ENCODE measurements at regions not wholly inside any gene's neighbourhood (a gene's known extent, or its start where the extent isn't known, plus 50 kb on each side); places are given as distances from the start of the nearest gene placed in this dataset.

DNA sequence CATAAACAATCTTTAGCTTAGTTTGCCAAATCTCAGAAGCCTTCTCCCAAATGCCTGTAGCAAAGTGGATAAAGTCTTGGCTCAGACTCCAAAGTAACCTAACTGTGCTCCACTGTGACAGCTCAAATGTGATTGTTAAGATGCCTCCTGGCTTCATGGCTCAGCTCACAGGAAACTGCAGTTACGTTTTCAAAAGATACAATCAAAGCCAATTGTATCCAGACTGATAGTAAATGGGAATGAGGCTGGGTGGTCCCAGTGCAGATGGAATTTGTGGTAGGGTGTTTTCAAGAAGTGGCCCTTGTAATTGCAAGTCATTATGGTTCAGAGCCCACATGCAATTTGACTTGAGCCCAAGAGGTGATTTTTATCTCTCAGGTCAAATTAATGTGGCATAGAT, 151.2 kb upstream of the TAB2 start:
- 33 to 63% (median 55%) methylated on average over 1 of the region's 1 CpG for WGBS, 4 donors
- Histone ChIP-seq H3K4me3 (no peak overlapping the region), H3K36me3 (replicated peaks in 1 of 2) (no peaks in the 10 kb centered on the region), H3K27ac (no peak overlapping the region), H3K4me1 (replicated peaks in 1 of 2) (no peaks in the 10 kb centered on the region), H3K27me3 (no peaks in the 10 kb centered on the region), H3K9me3 (replicated peaks in 1 of 3) (no peaks in the 10 kb centered on the region)
- intact Hi-C loops (cut with DNase I), result no loop called here
- no peak for DNase-seq
- TF ChIP-seq POLR2A (IDR thresholded peaks at IDR 0.05) (no peak), CTCF (IDR thresholded peaks at IDR 0.05) (no peak)

DNA sequence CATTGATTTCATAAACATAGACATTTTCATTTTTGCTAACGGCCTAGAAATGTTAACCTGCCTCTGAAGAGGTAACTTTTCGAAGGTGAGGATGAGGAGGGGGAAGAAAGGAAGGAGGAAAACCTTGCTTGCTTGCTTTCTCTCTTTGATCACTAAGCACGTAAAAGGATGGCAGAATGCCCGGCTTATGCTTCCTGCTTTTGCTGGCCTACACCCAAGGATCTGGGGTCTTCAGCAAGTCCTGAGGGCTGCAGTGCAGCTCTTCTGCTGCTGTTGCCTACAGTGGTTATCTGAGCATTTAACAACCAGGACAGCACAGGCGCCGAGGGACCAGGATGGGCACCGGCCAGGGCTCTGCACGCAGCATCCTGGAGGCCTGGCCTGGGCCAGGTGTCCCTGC, 150.8 kb upstream of the TAB2 start:
- no peak for DNase-seq
- TF ChIP-seq CTCF (IDR thresholded peaks at IDR 0.05), result no peak
- no peak for TF ChIP-seq POLR2A (IDR thresholded peaks at IDR 0.05)
- Histone ChIP-seq H3K27me3 (no peaks in the 10 kb centered on the region), H3K4me3 (no peak overlapping the region), H3K36me3 (replicated peaks in 1 of 2) (no peaks in the 10 kb centered on the region), H3K9me3 (replicated peaks in 1 of 3) (no peaks in the 10 kb centered on the region), H3K4me1 (replicated peaks in 1 of 2) (no peaks in the 10 kb centered on the region), H3K27ac (no peak overlapping the region)
- whole genome bisulfite sequencing, 4 donors, result 22 to 62% (median 51%) methylated on average over 3 to 8 of the region's 8 CpGs
- intact Hi-C loops (cut with DNase I), result no loop called here

GRCh38 chr6:149168968-149169367, 148.5 kb upstream of the TAB2 start:
- Histone ChIP-seq H3K36me3 (replicated peaks in 1 of 2) (no peaks in the 10 kb centered on the region), H3K27me3 (no peaks in the 10 kb centered on the region), H3K27ac (no peak overlapping the region), H3K9me3 (replicated peaks in 1 of 3) (no peaks in the 10 kb centered on the region), H3K4me3 (no peak overlapping the region), H3K4me1 (replicated peaks in 1 of 2) (no peaks in the 10 kb centered on the region)
- TF ChIP-seq CTCF (IDR thresholded peaks at IDR 0.05), result no peak
- no peak for TF ChIP-seq POLR2A (IDR thresholded peaks at IDR 0.05)
- no peak for DNase-seq
- intact Hi-C loops (cut with DNase I), result no loop called here
- 73 to 81% (median 77%) methylated on average over 6 of the region's 6 CpGs for WGBS, 4 donors

- Histone ChIP-seq H3K9me3 (replicated peaks in 1 of 3) (no peaks in the 10 kb centered on the region), H3K4me3 (no peak overlapping the region), H3K36me3 (replicated peaks in 1 of 2) (no peaks in the 10 kb centered on the region), H3K4me1 (replicated peaks in 1 of 2) (no peaks in the 10 kb centered on the region), H3K27me3 (no peaks in the 10 kb centered on the region), H3K27ac (peak overlapping the region in 1 of 5 donors; percentile 10)
- no peak for TF ChIP-seq CTCF (IDR thresholded peaks at IDR 0.05)
- no peak for TF ChIP-seq POLR2A (IDR thresholded peaks at IDR 0.05)
- WGBS, 4 donors, result 83 to 91% (median 87%) methylated on average over 5 to 6 of the region's 6 CpGs
- intact Hi-C loops (cut with DNase I), result no loop called here
- no peak for DNase-seq
Observed at GRCh38 chr6:149169761-149170511, 147.6 kb upstream of the TAB2 start.

Measured in adrenal gland (tissue), 9 donors.